ENCODE measurements at regions not wholly inside any gene's neighbourhood (a gene's known extent, or its start where the extent isn't known, plus 50 kb on each side); places are given as distances from the start of the nearest gene placed in this dataset.
A peak's percentile ranks its signal among the peaks of the same experiment; 100 is the strongest.

- no peak for TF ChIP-seq YY1 (IDR thresholded peaks at IDR 0.05; ENCODE audit: insufficient read depth, insufficient read length)
- no peak for TF ChIP-seq ZNF274 (IDR thresholded peaks at IDR 0.05; ENCODE audit: low read depth, low read length)
- no peak for TF ChIP-seq SUZ12 (IDR thresholded peaks at IDR 0.05; ENCODE audit: extremely low read depth, insufficient read depth, insufficient read length)
- H3K9ac ChIP-seq (ENCODE audit: insufficient read length, low read depth), result no peak overlapping the region
- no peak overlapping the region for H3K4me3 ChIP-seq (ENCODE audit: insufficient read length, low read depth)
- no peaks in the 10 kb centered on the region for H3K9me3 ChIP-seq (ENCODE audit: insufficient read depth, low read length)
- peaks cover 36% of the 10 kb centered on the region for H3K27me3 ChIP-seq (ENCODE audit: insufficient read depth, insufficient read length)
- no peak for DNase-seq (ENCODE audit: low read depth, low spot score)
- H3K4me1 ChIP-seq (ENCODE audit: insufficient read depth, insufficient read length), result peaks cover 36% of the 10 kb centered on the region
- no peaks in the 10 kb centered on the region for H3K36me3 ChIP-seq (ENCODE audit: insufficient read depth, insufficient read length, low read length)
Measured at GRCh38 chr2:121076498-121076820, 208.5 kb downstream of the TFCP2L1 start.

- no peak overlapping the region for H3K4me3 ChIP-seq (ENCODE audit: insufficient read length, low read depth)
- H3K9ac ChIP-seq (ENCODE audit: insufficient read length, low read depth), result peak overlapping the region; percentile 22
- H3K9me3 ChIP-seq (ENCODE audit: insufficient read depth, low read length), result no peaks in the 10 kb centered on the region
- TF ChIP-seq YY1 (IDR thresholded peaks at IDR 0.05; ENCODE audit: insufficient read depth, insufficient read length) (no peak), ZNF274 (IDR thresholded peaks at IDR 0.05; ENCODE audit: low read depth, low read length) (no peak), SUZ12 (IDR thresholded peaks at IDR 0.05; ENCODE audit: extremely low read depth, insufficient read depth, insufficient read length) (no peak)
- no peaks in the 10 kb centered on the region for H3K36me3 ChIP-seq (ENCODE audit: insufficient read depth, insufficient read length, low read length)
- peak; percentile 68 for DNase-seq (ENCODE audit: low read depth, low spot score)
- peaks cover 36% of the 10 kb centered on the region for H3K4me1 ChIP-seq (ENCODE audit: insufficient read depth, insufficient read length)
- H3K27me3 ChIP-seq (ENCODE audit: insufficient read depth, insufficient read length), result peaks cover 36% of the 10 kb centered on the region
Measured at GRCh38 chr2:121076885-121077549, 208.0 kb downstream of the TFCP2L1 start.

- Histone ChIP-seq H3K36me3 (ENCODE audit: insufficient read depth, insufficient read length, low read length) (no peaks in the 10 kb centered on the region), H3K4me1 (ENCODE audit: insufficient read depth, insufficient read length) (peaks cover 20% of the 10 kb centered on the region), H3K9me3 (ENCODE audit: insufficient read depth, low read length) (no peaks in the 10 kb centered on the region), H3K4me3 (ENCODE audit: insufficient read length, low read depth) (no peak overlapping the region), H3K27me3 (ENCODE audit: insufficient read depth, insufficient read length) (peaks cover 36% of the 10 kb centered on the region), H3K9ac (ENCODE audit: insufficient read length, low read depth) (no peak overlapping the region)
- DNase-seq (ENCODE audit: low read depth, low spot score), result no peak
- TF ChIP-seq ZNF274 (IDR thresholded peaks at IDR 0.05; ENCODE audit: low read depth, low read length) (no peak), YY1 (IDR thresholded peaks at IDR 0.05; ENCODE audit: insufficient read depth, insufficient read length) (no peak), SUZ12 (IDR thresholded peaks at IDR 0.05; ENCODE audit: extremely low read depth, insufficient read depth, insufficient read length) (no peak)
Measured at GRCh38 chr2:121078899-121079298, 206.1 kb downstream of the TFCP2L1 start.

GRCh38 chr2:121080013-121080772 lies 204.8 kb downstream of the TFCP2L1 start:
- peak; percentile 65 for DNase-seq (ENCODE audit: low read depth, low spot score)
- TF ChIP-seq YY1 (IDR thresholded peaks at IDR 0.05; ENCODE audit: insufficient read depth, insufficient read length), result no peak
- TF ChIP-seq ZNF274 (IDR thresholded peaks at IDR 0.05; ENCODE audit: low read depth, low read length), result no peak
- no peak for TF ChIP-seq SUZ12 (IDR thresholded peaks at IDR 0.05; ENCODE audit: extremely low read depth, insufficient read depth, insufficient read length)
- Histone ChIP-seq H3K9ac (ENCODE audit: insufficient read length, low read depth) (no peak overlapping the region), H3K4me3 (ENCODE audit: insufficient read length, low read depth) (no peak overlapping the region), H3K27me3 (ENCODE audit: insufficient read depth, insufficient read length) (peaks cover 36% of the 10 kb centered on the region), H3K9me3 (ENCODE audit: insufficient read depth, low read length) (no peaks in the 10 kb centered on the region), H3K4me1 (ENCODE audit: insufficient read depth, insufficient read length) (peaks cover 12% of the 10 kb centered on the region), H3K36me3 (ENCODE audit: insufficient read depth, insufficient read length, low read length) (no peaks in the 10 kb centered on the region)

GRCh38 chr2:121081701-121082100 lies 203.3 kb downstream of the TFCP2L1 start:
- H3K4me1 ChIP-seq (ENCODE audit: insufficient read depth, insufficient read length), result peaks cover 3% of the 10 kb centered on the region
- H3K27me3 ChIP-seq (ENCODE audit: insufficient read depth, insufficient read length), result peaks cover 25% of the 10 kb centered on the region
- TF ChIP-seq YY1 (IDR thresholded peaks at IDR 0.05; ENCODE audit: insufficient read depth, insufficient read length) (no peak), ZNF274 (IDR thresholded peaks at IDR 0.05; ENCODE audit: low read depth, low read length) (no peak), SUZ12 (IDR thresholded peaks at IDR 0.05; ENCODE audit: extremely low read depth, insufficient read depth, insufficient read length) (no peak)
- H3K4me3 ChIP-seq (ENCODE audit: insufficient read length, low read depth), result no peak overlapping the region
- H3K9me3 ChIP-seq (ENCODE audit: insufficient read depth, low read length), result no peaks in the 10 kb centered on the region
- H3K9ac ChIP-seq (ENCODE audit: insufficient read length, low read depth), result no peak overlapping the region
- H3K36me3 ChIP-seq (ENCODE audit: insufficient read depth, insufficient read length, low read length), result no peaks in the 10 kb centered on the region
- no peak for DNase-seq (ENCODE audit: low read depth, low spot score)

DNA sequence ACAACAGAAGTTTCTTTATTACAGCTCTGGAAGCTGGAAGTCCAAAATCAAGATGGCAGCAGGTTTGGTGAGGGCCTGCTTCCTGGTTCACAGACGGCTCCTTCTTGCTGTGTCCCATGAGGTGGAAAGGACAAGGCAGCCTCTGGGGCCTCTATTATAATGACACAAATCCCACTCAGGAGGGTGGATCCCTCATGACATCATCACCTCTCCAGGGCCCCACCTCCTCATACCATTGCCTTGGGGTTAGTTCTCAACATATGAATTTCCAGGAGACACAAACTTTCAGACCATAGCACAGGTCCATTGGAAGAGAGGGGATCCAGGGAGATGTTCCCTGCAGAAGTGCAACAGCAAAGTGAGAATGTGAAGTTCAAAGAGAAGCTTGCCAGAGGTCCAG lies 202.8 kb downstream of the TFCP2L1 start:
- TF ChIP-seq YY1 (IDR thresholded peaks at IDR 0.05; ENCODE audit: insufficient read depth, insufficient read length), result no peak
- TF ChIP-seq ZNF274 (IDR thresholded peaks at IDR 0.05; ENCODE audit: low read depth, low read length), result no peak
- TF ChIP-seq SUZ12 (IDR thresholded peaks at IDR 0.05; ENCODE audit: extremely low read depth, insufficient read depth, insufficient read length), result no peak
- DNase-seq (ENCODE audit: low read depth, low spot score), result no peak
- Histone ChIP-seq H3K9ac (ENCODE audit: insufficient read length, low read depth) (no peak overlapping the region), H3K4me3 (ENCODE audit: insufficient read length, low read depth) (no peak overlapping the region), H3K9me3 (ENCODE audit: insufficient read depth, low read length) (no peaks in the 10 kb centered on the region), H3K27me3 (ENCODE audit: insufficient read depth, insufficient read length) (peaks cover 23% of the 10 kb centered on the region), H3K4me1 (ENCODE audit: insufficient read depth, insufficient read length) (peaks cover 3% of the 10 kb centered on the region), H3K36me3 (ENCODE audit: insufficient read depth, insufficient read length, low read length) (no peaks in the 10 kb centered on the region)

GRCh38 chr2:121084130-121084680 lies 200.8 kb downstream of the TFCP2L1 start:
- TF ChIP-seq SUZ12 (IDR thresholded peaks at IDR 0.05; ENCODE audit: extremely low read depth, insufficient read depth, insufficient read length) (no peak), YY1 (IDR thresholded peaks at IDR 0.05; ENCODE audit: insufficient read depth, insufficient read length) (no peak)
- H3K9me3 ChIP-seq (ENCODE audit: insufficient read depth, low read length), result no peaks in the 10 kb centered on the region
- no peak for DNase-seq (ENCODE audit: low read depth, low spot score)
- H3K4me3 ChIP-seq (ENCODE audit: insufficient read length, low read depth), result no peak overlapping the region
- no peaks in the 10 kb centered on the region for H3K36me3 ChIP-seq (ENCODE audit: insufficient read depth, insufficient read length, low read length)
- H3K27me3 ChIP-seq (ENCODE audit: insufficient read depth, insufficient read length), result peaks cover 2% of the 10 kb centered on the region
- no peak overlapping the region for H3K9ac ChIP-seq (ENCODE audit: insufficient read length, low read depth)
- H3K4me1 ChIP-seq (ENCODE audit: insufficient read depth, insufficient read length), result peaks cover 3% of the 10 kb centered on the region
